Ecto neural progenitor cell (in vitro differentiated cells): ENCODE measurements at regions not wholly inside any gene's neighbourhood (a gene's known extent, or its start where the extent isn't known, plus 50 kb on each side); places are given as distances from the start of the nearest gene placed in this dataset.
"Not testable (repeated sequence)": the region's sequence is repeated elsewhere in the genome, so short reads cannot be mapped to it uniquely, and the experiment has no call there.

Source experiments
- DNase-seq: peaks from one replicate; pipeline ENCODE4 v3.0.0-alpha.2; 2018; ENCODE audit warnings: low spot score

DNA sequence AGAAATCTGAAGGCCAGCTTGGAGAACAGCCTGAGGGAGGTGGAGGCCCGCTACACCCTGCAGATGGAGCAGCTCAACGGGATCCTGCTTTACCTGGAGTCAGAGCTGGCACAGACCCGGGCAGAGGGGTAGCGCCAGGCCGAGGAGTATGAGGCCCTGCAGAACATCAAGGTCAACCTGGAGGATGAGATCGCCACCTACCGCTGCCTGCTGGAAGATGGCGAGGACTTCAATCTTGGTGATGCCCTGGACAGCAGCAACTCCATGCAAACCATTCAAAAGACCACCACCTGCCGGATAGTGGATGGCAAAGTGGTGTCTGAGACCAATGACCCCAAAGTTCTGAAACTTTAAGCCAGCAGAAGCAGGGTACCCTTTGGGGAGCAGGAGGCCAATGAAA is 318.4 kb downstream of the ZFHX3 start:
- DNase-seq: not testable (repeated sequence)

DNA sequence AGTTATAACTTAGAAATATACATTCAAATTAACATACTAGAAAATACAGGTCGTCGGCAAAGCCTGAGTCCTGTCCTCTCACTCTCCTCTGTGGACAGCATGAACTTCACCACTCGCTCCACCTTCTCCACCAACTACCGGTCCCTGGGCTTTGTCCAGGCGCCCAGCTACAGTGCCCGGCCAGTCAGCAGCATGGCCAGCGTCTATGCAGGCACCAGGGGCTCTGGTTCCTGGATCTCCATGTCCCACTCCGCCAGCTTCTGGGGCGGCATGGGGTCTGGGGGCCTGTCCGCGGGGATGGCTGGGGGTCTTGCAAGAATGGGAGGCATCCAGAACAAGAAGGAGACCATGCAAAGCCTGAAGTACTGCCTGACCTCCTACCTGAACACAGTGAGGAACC is 319.4 kb downstream of the ZFHX3 start:
- no peak for DNase-seq

DNA sequence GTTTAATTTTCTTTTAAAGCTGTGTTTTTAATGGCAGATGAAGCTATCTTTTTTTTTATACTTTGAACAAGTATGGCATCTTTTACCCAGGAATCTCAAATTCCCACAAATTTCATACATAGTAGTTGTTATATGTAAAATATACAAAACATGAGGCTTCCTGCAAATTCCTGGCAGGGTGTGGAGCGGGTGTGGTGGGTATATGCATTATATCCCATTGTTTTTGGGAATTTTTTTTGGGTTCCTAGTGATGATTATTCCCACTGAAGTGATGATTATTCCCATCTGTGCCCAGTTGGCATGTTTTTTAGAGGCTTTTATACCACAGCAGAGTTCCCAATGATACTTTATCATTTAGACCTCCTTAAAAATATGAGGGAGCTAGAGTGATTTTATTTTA is 320.4 kb downstream of the ZFHX3 start:
- DNase-seq: no peak

DNA sequence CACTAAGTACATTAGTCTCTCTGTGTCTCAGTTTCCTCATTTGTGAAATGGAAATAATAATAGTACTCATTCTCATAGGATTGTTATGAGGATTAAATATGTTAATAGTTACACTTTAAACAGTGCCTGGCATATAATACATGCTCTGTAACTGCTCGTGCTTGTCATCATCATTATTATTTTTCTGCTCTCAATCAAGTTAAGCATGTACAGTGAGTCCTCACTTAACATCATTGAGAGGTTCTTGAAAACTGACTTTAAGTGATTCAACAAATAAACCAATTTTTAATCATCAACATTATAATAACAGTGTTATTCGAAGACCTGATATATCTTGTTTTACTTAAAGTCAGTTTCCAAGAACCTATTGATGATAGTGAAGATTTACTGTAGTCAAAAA is 322.3 kb downstream of the ZFHX3 start:
- DNase-seq: no peak

DNA sequence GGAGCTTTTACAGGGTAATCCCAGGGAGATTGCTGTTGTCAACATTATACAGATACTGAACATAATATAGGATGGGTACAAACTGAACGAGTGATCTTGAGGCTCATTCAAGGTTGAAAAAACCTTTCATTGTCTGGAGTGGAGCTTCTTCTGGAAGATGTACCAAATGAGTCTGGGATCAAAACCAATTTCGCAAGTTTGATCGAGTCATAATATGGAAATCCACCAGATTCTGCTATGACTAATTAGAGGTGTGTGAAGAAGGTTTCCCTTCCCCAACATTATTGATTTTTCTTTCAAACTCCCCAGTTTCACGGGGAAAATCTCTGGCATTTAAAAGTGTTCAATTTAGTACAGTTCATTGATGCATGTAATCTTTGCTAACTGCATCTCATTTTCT is 324.1 kb downstream of the ZFHX3 start:
- no peak for DNase-seq

DNA sequence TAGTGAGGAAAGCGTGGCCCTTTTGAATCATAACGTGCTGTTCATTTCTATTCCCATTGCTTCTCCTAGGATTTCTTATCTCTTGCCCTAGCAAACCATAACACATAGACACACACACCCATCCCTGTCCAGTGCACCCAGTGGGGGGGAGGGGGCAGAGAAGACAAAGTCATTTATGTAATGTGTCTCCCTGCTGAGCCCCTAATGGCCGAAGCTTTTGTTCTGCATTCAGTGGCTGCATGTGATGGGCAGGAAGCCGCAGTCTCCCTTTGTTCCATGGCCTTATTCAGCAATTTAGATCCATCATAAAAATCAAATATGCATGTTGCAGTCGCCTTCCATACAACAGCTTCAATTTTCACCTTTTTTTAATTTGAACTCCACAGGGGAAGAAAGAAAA is 325.4 kb downstream of the ZFHX3 start:
- peak; percentile 49 for DNase-seq

DNA sequence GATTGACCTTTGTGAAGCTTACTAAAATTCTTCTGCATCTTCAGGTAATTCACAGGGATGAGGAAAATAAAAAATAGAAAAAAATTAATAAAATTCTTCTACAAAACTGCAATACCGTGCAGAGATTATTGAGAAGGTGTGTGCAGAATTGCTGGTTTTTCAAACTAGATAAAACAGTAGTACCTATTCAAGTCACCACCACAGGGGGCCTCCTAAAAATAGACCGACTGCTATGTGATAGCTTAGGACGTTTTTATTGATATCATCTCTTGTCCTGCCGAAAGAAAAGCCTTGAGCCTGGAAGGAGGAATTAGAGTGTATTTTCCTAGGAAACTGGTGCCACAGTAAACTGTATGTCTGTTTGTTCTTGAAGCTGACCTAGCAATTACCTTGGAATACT is 325.9 kb downstream of the ZFHX3 start:
- DNase-seq: no peak

DNA sequence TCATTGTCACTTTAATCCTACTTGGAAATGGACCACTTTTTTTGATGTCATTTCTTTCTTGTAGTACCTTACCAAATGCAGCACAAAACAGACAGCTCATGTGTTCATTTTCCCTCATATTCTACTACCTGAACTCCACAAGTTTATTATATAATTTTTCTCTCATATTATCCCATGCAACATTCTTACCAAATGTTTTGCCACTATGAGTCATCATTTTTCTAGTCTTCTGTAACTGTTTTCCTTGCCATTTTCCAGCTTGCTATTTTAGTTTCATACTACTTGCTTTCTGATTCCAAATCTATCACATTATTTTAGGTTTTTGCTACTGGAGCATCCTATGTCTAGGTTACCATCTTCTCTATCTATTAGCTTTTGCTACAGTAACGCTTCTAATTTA is 332.7 kb downstream of the ZFHX3 start:
- DNase-seq: no peak

DNA sequence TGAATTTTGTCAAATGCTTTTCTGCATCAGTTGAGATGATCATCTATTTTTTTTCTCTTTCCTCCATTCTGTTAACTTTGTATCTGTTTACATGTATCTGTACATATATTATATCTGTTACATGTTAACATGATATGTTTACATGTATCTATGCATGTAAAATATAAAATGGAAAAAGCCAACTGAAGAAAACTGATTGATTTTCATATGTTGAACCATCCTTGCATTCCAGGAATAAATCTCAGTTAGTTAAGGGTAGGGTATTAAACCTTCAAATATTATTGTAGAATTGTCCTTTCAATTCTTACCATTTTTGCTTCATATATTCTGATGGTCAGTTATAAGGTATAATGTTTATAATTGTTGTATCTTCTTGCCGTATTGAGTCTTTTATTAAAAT is 336.1 kb downstream of the ZFHX3 start:
- no peak for DNase-seq

DNA sequence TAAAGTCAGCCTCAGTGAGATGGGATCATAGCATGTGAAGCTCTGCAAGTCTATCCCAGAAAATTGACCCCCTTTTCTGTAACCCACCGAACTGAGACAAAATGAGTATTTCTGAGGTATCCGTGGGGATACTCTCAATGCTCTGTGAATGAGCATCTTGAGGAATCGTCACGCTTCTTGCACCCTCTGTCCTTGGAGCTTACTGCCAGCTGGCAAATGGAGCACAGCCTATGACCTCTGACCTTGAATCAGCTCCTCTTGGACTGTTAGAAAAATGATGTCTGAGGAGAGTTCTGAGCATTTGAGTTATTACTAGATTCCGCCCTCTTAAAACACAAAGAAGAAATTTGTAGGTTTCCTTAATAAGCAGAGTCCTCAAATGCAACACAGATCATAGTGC is 342.1 kb downstream of the ZFHX3 start:
- no peak for DNase-seq

DNA sequence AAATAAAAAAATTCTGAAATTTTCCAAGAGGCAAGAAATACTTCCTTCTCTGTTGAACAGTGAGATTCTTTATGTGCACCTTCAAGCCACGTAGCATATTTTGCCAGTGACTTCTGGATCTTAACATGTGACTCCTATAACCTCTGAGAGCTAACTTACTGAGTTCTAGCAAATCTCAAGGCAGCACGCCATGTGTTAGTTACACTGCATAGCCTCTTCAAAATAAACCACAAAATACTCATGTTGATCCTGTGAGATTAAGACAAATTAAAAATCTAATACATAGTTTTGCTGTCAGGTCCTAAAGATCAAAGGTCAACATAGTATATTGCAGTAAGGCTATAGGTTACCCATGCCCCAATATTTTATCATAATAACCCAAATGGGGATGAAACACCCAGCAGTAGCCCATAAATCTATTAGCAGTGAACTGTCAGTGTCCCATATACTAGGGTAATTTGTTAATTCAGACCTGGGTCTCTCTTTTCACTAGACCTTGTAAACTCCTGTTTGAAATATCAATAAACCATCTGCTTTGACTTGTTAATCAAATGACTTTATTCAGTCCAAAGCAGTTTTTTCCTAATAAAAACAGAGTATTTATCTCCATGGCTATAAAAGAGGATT is 343.1 kb downstream of the ZFHX3 start:
- DNase-seq: no peak

DNA sequence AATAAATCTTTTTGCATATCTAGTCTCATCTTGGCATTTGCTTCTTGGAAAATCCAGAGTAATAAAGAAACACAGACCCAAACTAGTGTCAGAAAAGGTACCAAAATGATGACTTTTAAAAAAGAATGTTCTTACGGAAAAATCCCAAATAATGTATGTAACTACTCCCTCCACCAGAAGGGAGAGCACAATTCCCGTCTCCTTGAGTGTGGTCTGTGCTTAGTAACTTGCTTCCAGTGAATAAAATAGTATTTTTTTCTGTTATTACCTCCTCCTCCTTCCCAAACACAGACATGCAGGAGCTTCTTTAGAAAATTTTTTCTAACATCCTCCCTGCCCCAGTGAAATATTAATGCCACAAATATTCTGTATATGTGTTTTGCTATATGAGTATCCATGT is 358.1 kb downstream of the ZFHX3 start:
- DNase-seq: no peak

DNA sequence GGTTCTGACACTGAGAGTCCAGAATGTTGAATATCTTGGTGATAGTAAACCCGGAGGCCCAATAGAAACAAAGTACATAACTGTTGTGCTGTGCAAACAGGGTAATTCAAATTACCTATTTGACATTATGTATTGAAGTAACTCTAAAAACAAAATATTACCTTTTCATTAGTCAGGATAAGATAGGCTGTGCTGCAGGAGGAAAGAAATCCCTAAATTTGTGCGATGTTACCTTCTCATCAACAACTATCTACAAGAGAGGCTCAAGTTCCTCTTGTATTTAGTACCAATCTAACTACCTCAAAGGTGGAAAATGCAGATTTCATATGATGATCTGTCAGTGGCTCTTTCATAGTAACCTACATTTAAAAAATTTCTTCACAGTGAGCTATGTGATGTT is 367.2 kb downstream of the ZFHX3 start:
- DNase-seq: no peak

DNA sequence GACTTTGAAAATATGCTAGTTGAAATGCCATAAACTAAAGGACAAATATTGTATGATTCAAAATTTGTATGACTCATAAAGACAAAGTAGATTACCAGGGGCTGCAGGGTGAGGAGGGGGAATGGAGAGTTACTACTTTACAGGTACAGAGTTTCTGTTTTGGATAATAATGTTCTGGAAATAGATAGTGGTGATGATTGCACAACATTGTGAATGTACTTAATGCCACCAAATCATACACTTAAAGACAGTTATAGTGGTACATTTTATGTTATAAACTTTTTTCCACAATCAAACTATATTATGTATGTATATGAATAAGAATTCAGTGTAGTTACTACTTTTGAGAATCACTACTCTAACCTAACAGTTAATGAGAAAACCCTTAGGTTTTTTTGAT is 368.1 kb downstream of the ZFHX3 start:
- DNase-seq: no peak

DNA sequence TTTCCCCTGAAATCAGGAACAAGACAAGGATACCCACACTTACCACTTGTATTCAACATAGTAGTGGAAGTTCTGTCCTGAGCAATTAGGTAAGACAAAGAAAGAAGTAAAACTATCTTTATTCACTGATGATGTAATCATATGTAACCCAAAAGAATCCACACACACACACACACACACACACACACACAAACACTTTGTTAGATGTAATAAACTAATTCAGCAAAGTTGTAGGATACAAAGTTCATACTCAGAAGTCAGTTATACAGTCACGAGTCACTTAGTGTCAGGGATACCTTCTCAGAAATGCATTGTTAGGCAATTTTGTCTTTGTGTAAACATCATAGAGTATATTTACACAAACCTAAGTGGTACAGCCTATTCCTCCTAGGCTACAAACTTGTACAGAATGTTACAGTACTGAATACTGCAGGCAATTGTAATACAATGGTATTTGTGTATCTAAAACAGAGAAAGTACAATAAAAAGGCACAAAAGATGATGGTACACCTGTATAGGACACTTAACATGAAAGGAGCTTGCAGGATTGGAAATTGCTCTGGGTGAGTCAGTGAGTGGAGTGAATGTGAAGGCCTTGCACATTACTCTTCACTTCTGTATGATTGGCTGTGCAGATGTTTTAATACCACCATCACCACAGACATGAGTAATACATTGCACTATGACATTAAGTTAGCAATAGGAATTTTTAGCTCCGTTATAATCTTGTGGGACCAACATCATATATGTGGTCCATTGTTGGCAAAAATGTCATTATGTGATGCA is 370.1 kb downstream of the ZFHX3 start:
- no peak for DNase-seq

DNA sequence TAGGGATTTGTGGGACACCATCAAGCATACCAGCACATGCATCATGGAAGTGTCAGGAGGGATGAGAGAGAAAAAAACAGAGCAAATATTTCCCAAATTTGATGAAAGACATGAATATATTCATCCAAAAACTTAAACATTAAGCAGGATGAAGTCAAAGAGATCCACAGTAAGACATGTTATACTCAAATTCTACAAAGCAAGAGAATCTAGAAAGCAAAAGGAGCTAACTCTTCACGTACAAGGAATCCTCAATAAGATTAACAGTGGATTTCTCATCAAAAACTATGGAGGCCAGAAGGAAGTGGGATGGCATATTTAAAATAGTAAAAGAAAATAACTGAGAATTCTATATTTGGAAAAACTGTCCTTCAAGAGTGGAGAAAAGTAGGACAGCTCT is 374.8 kb downstream of the ZFHX3 start:
- no peak for DNase-seq

DNA sequence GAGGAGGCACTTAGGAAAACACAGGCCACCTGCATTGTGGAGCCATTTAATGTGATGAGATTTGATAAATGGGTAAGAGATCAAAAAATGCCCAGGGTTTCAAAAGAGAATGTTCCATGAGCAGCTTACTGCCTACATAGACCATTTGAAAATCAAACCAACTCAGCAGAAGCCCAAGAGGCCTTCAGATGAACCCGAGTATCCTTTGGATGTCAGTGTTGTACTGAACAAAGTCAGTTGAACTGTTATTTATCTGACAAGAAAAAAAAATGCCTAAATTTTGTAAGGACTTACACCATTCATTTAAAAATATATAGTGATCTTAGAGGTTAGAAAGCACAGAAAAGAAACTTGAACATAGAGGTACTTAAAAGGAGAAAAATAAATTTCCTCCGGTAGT is 381.7 kb downstream of the ZFHX3 start:
- no peak for DNase-seq

DNA sequence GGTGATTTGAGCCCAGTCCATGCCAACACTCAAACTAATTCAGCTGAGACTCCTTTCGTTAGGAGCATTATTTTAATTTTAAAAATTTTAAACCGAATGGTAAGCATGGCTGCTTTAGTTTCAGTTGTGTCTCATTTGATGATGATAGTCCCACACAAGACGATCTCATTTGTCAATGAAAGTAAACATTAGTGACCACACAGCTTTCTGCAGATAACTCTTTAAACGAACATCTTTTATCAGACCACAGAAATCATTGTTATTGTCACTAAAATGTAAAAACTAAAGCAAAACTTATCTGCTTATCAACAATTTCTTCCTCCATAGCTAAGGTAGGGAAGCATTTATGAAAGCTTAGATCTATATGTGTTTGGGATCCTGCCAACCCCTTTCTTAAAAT is 382.2 kb downstream of the ZFHX3 start:
- DNase-seq: no peak

DNA sequence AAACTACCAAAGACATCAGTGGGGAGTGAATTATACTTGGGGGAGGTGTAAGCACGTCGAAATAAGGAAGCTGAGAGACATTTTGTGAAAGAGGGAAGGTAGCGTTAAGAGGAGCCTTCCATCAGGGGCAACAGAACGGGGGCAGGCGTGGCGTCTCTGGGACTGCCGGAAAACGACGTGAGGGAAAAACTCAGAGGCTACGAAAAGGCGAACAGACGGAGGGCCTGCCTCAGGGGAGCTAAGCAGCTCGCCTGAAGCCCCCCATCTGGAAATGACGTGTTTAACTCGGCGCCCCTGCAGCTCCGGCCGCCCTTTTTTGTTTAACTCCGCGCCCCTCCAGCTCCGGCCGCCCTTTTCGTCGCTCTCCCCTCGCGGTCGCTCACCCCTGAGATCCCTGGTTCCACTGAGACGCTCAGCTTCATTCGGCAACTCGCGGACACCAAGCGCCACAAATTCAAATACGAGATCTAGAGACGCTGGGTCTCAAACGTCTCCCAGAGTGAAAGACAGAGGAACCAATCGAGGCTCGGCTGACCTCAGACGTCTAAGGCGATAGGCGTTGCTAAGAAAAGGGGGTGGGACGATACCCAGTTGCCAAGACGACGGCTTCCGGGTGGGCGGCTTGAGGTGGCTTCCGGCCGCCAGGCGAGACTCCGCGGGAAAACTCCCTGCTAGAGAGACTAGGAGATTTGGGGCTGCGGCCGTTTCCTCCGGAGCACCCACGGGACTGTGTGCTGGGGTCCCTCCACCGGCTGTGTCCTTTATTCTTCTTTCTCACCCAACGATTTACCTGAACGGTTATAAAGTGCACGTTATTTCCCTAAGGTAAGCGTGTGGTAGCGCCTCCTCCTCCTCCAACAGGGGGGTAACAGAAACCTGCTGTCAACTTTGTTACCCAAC is 383.2 kb downstream of the ZFHX3 start:
- DNase-seq: peak; percentile 95

DNA sequence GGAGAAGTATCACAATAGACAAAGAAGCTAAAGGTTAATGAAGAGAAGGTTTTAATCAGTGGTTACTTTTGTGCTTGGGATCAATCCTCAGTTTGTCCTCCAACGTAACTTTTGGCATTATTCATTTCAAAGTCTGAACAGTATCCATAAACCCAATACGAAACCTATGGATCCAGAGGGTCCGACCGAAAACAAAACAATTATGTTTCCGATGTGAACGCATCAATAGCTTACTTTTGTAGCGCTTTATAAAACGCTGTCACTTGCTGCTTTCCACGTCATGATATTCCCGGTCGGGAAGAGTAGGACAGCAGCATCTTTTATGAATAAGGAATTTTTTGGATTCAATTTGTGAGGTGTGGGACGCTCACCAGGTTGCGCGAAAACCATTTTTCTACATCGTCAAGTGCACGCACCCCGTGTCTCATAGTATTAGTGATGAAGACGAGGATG is 383.8 kb downstream of the ZFHX3 start:
- peak; percentile 45 for DNase-seq

DNA sequence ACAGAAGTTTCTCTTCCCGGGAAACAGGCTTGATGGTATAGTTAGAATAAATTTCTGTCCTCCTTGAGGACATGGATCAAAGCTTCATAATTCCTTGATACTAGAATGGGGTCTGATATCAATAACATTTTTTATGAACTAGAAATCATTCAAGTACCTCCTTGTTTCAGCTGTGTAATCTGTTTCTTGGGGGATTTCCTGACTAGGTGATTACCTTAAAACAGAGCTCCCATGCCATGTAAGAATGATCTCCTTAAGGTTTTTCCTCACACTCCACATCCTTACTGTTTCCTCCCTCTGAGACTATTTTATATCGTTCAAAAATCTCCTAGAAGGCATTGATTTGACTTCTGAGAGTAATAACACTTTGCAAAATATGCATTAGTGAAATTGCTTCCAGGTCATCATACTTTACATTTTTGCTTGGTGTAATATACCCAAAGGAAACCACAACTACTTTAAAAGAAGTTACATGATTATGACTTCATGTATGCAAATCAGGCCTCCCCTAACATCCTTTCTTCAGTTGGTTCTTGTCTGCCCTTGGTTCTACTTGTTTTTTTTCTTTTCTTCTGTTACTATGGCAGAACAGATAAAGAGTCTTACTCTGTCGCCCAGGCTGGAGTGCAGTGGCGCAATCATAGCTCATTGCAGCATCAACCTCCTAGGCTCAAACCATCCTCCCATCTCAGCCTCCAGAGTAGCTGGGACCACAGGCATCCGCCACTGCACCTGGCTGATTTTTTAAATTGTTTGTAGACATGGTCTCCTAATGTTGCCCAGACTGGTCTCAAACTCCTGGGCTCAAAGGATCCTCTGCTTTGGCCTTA is 388.8 kb downstream of the ZFHX3 start:
- DNase-seq: no peak

DNA sequence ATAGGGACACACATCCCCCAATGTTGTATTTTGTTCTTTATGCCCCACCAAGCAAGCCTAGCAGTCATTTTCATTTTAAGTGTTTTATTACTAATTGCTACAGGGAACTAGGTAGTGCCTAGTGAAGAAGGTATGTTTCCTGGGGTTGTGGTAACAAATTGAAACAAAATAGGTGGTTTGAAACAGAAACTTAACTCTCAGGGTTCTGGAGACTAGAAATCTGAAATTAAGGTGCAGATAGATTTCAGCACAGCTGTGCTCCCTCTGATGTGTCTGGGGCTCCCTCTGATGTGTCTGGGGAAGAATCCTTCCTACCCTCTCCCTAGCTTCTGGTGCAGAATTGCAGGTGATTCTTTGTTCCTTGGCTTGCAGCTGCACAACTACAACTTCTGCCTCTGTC is 390.1 kb downstream of the ZFHX3 start:
- no peak for DNase-seq
